Natural killer cell treated with Interleukin-12 subunit alpha and Interleukin-12 subunit beta and Interleukin-15 and Interleukin-18, amount 100 ng/mL, for 72 hours (primary cell): ENCODE measurements at regions not wholly inside any gene's neighbourhood (a gene's known extent, or its start where the extent isn't known, plus 50 kb on each side); places are given as distances from the start of the nearest gene placed in this dataset.

Experiments
- ATAC-seq, 2 donors: fragments of 150-1000 bp; cut with Tn5 transposase in 1 of 2; sonication (Bioruptor Pico), chemical (Tn5 transposase) in 1 of 2; 2 replicates each; pipeline ENCODE4 v1.10.0; 2021
- DNase-seq: peaks from one replicate; pipeline ENCODE4 v3.0.0; 2022; ENCODE audit warnings: low spot score
- H3K27ac Mint-ChIP-seq, 2 donors: 1 replicate in 1 of 2; 2 replicates in 1 of 2; pipeline ENCODE4 v1.8.0; 2022; ENCODE audit warnings: mixed read lengths in 2 of 2, mild to moderate bottlenecking in 1 of 2, moderate library complexity in 1 of 2
- H3K27me3 Mint-ChIP-seq, 2 donors: 1 replicate in 1 of 2; 2 replicates in 1 of 2; pipeline ENCODE4 v1.8.0; 2022; ENCODE audit warnings: mixed read lengths in 2 of 2
- H3K36me3 Mint-ChIP-seq: one replicate; pipeline ENCODE4 v1.8.0; 2022; ENCODE audit warnings: mixed read lengths
- H3K4me1 Mint-ChIP-seq, 2 donors: 1 replicate in 1 of 2; 2 replicates in 1 of 2; pipeline ENCODE4 v1.8.0; 2022; ENCODE audit warnings: low read depth in 2 of 2, mixed read lengths in 2 of 2, mild to moderate bottlenecking in 1 of 2
- H3K4me3 Mint-ChIP-seq: one replicate; pipeline ENCODE4 v1.8.0; 2022; ENCODE audit warnings: mixed read lengths
- H3K9me3 Mint-ChIP-seq: 2 replicates; pipeline ENCODE4 v1.8.0; 2022; ENCODE audit warnings: mixed read lengths

DNA sequence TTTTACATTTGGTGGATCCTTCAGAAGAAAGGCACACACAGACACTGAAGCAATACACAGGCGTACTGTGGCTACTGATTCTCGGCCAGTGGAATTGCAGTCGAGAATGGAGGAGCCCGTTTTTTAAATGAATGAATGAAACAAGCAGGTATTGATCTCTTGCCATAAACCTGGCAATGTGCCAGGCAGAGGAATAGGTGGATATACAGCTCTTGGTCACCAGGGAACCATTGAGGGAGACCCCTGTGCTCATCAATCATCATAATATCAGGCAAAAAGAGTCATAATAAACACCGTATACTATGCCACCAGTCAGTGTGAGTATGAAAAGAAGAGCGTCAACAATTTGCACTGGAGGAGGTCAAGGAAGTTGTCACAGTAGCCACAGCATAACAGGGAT is 140.3 kb upstream of the FOXF1 start:
- DNase-seq (peak; percentile 16), ATAC-seq (no peak)
- Mint-ChIP-seq H3K9me3 (no peaks in the 10 kb centered on the region), H3K36me3 (no peaks in the 10 kb centered on the region), H3K27ac (no peak overlapping the region), H3K4me1 (no peaks in the 10 kb centered on the region), H3K4me3 (no peak overlapping the region), H3K27me3 (peaks cover 19 to 27% of the 10 kb centered on the region in 2 donors)

DNA sequence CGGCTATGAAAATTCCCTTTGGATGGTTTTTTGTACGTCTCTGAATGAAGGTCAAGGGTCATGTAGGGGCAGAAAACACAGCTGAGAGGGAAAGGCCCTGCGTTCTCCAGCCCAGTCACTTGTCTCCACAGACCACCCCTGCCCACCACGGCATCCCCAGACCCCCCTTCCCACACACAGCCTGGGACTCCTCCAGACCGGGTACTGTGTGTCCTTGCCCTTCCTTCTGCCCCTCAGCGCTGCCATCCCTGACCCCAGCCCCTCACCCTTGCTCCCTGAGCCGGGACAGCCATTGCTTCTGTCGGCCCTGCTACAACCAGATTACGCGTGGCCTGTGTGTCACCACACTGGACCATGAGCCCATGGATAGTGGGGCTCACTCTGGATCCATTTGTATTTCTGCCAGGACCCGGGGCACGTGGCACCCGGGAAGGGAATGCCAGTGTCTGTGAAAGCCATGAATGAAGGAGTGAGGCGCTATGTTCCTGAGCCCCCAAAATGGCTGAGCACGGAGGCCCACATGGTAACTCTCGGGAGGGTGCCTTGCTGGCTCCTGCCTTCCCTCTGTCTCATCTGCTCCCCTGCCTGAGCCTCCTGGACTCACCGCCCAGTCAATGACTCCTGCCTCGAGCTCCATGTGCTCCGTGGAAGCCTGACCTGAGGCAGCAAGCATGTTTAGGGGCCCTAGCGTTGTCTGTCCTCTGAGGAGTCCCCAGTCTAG is 139.1 kb upstream of the FOXF1 start:
- Mint-ChIP-seq H3K4me3 (no peak overlapping the region), H3K9me3 (no peaks in the 10 kb centered on the region), H3K4me1 (no peaks in the 10 kb centered on the region), H3K27me3 (peaks cover 16 to 23% of the 10 kb centered on the region in 2 donors), H3K27ac (no peak overlapping the region), H3K36me3 (no peaks in the 10 kb centered on the region)
- ATAC-seq (peak in 1 of 2 donors; percentile 29), DNase-seq (peak; percentile 51)

DNA sequence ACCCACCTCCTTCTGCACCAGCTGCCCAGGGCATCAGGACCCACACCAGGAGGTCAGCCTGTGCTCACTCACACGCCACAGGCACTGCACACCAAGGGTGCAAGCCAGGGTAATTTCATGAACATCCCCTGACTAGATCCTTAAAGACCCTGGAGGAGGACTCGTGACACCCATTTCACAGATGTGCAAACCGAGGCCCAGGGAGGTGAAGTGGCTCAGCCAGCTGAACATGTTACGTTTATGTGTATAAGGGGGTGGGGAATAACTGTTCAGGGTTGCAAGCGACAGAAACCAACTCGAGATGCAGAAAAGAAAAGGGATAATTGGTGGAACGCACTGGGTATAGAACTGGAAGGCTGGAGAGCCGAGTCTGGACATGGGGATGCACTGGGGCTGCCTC is 138.1 kb upstream of the FOXF1 start:
- Mint-ChIP-seq H3K27me3 (peaks cover 11 to 21% of the 10 kb centered on the region in 2 donors), H3K36me3 (no peaks in the 10 kb centered on the region), H3K4me3 (no peak overlapping the region), H3K27ac (no peak overlapping the region), H3K4me1 (no peaks in the 10 kb centered on the region), H3K9me3 (no peaks in the 10 kb centered on the region)
- peak in 1 of 2 donors; percentile 28 for ATAC-seq
- peak; percentile 22 for DNase-seq

DNA sequence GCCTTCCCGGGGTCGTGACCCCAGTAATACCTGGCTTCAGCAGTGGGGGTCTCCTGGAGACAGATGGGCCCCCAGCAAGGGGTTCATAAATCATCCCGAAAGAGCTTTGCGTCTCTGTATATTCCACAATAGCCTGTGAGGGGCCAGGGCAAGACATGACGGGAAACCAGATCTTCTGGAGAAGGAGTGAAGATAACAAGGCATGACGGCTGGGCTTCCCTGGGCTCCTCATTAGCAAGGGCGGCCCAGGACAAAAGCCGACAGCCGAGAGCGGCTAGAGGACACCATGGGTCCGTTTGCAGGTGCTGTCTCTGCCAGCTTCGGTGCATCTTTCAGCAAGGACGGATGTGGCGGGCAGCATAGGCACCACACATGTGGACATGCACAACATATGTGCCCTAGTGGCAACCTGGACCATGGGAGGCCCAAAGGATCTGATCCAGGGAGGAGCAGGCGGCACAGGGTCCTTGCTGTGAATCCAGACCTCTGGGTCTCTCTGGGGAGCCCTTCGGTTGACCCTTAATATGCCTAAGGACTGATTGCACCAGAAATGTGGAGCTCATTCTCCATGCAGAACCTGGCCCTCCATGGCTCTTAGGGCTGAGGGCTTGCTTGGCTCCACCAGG is 136.9 kb upstream of the FOXF1 start:
- ATAC-seq, result no peak
- Mint-ChIP-seq H3K27me3 (peaks cover 4 to 19% of the 10 kb centered on the region in 2 donors), H3K9me3 (no peaks in the 10 kb centered on the region), H3K27ac (no peak overlapping the region), H3K36me3 (no peaks in the 10 kb centered on the region), H3K4me3 (no peak overlapping the region), H3K4me1 (no peaks in the 10 kb centered on the region)
- peak; percentile 49 for DNase-seq

DNA sequence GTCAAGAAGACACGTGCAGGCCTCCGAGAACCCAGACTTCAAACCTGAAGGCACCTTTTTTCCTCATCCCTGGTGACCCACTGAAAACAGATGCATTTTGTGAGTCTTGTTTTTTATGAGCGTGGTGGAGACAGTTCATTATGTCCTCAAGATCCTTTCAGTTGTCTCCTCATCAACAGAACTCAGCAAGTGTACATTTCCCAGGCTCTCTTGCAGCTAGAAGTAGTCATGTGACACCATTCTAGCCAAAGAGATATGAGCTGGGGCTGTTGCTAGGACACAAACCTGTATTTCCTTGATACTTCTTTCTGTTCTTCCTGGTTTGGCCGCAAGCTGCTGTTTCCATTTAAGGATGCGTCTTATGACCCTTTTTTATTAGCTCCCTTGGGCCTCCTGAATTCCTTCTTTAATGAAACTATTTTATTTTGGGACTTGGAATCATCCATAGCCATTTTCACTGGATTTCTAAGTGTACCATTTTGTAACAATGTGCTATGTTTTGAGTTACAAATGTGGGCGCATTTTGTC is 135.7 kb upstream of the FOXF1 start:
- Mint-ChIP-seq H3K27me3 (peaks cover 4 to 19% of the 10 kb centered on the region in 2 donors), H3K27ac (no peak overlapping the region), H3K4me3 (no peak overlapping the region), H3K36me3 (no peaks in the 10 kb centered on the region), H3K9me3 (no peaks in the 10 kb centered on the region), H3K4me1 (no peaks in the 10 kb centered on the region)
- no peak for DNase-seq
- ATAC-seq, result no peak

DNA sequence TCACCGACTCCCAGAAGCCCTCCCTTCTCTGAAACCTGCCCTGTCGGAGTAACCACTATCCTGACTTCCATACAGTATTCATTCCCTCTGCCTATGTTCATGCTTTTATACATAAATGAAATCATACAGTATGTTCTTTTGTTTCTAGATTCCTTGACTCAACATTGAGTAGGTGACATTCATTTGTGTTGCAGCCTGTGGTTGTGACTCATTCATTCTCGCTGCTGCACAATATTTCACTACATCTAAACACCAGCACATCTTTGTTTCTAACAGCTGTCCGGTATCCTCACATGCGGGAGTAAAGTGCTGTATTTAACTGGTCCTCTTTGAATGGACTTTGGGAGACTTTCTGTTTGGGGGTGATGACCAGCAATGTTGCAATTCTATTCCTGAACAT is 135.0 kb upstream of the FOXF1 start:
- H3K27ac Mint-ChIP-seq, result no peak overlapping the region
- H3K4me3 Mint-ChIP-seq, result no peak overlapping the region
- peak; percentile 12 for DNase-seq
- no peaks in the 10 kb centered on the region for H3K9me3 Mint-ChIP-seq
- no peak for ATAC-seq
- H3K27me3 Mint-ChIP-seq, result peaks cover 4 to 13% of the 10 kb centered on the region in 2 donors
- no peaks in the 10 kb centered on the region for H3K36me3 Mint-ChIP-seq
- no peaks in the 10 kb centered on the region for H3K4me1 Mint-ChIP-seq

DNA sequence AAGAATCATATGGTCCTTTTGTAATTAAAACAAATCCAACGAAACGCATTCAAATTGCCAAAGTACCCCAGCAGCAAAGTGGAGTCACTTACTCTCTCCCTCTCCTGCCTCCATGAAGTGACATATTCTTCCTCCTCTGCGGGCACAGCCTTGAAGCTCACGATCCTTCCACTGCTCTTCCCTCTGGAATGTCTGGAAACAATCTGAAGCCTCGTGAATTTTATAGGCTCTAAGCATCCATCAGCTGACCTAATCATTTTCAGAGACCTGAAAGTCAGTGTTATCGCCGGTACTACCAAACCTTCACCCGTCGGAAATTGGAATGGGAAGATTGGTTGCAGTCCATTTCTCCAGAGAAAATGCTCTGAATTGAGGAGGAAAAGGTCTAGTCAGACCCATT is 134.5 kb upstream of the FOXF1 start:
- DNase-seq (no peak), ATAC-seq (no peak)
- Mint-ChIP-seq H3K9me3 (no peaks in the 10 kb centered on the region), H3K4me3 (no peak overlapping the region), H3K27ac (no peak overlapping the region), H3K27me3 (peaks cover 4 to 13% of the 10 kb centered on the region in 2 donors), H3K36me3 (no peaks in the 10 kb centered on the region), H3K4me1 (no peaks in the 10 kb centered on the region)

DNA sequence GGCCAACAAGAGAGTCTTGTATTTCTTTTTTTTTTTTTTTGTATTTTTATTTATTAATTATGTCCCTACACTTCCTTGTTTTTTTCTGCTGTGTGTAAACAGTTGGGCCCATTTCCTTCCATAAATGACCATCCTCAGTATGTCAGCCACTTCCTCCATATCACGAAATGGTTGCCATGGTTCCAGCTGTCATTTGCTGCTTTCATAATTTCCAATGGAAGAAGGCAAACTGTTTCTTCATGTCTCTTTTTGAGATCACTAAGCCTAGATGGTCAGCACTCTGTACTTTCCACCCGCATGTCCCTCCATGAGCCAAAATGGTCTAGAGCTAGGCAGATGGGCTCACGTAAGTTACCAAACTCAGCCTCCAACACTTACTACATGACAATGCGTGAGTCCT is 133.5 kb upstream of the FOXF1 start:
- no peak for DNase-seq
- no peaks in the 10 kb centered on the region for H3K36me3 Mint-ChIP-seq
- H3K4me3 Mint-ChIP-seq, result no peak overlapping the region
- H3K27ac Mint-ChIP-seq, result no peak overlapping the region
- no peak for ATAC-seq
- H3K4me1 Mint-ChIP-seq, result no peaks in the 10 kb centered on the region
- no peaks in the 10 kb centered on the region for H3K9me3 Mint-ChIP-seq
- H3K27me3 Mint-ChIP-seq, result peaks cover 12 to 14% of the 10 kb centered on the region in 2 donors

DNA sequence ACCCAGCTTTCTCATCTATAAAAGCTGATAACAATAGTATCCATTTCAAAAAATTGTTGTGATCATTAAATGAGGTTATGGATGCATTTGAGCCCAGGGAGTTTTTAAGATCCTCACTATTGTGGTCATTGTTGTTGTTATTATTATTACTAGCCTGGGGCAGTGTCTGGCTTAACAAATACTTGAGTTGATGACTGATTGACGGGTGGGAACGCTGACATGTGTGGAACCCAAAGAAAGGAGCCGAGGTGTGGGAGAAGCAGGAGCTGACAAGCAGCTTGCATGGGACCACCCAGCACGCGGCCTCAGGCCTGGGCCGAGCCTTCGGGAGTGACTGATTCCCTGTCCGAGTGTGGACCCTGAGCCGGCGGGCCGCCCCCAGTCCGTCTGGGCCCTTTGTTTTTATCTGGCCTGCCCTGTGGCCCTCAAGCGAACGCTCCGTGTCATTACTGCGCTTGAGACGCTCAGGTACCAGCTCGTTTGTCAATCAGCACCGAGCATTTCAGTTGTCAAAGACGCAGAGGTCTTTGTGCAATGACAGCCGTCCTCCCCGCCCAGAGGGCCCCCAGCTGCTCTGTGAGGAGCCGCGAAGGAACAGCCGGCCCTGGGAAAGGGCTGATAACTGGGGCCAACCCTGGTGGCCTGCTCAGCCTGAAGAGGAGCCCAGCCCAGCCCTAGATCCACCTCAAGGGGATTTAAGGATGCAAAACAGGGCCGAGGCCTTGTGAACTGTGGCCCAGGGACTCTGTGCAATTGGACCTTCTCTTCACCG is 132.9 kb upstream of the FOXF1 start:
- Mint-ChIP-seq H3K27ac (no peak overlapping the region), H3K36me3 (no peaks in the 10 kb centered on the region), H3K4me1 (no peaks in the 10 kb centered on the region), H3K9me3 (no peaks in the 10 kb centered on the region), H3K27me3 (peaks cover 12 to 14% of the 10 kb centered on the region in 2 donors), H3K4me3 (no peak overlapping the region)
- DNase-seq (peak; percentile 61), ATAC-seq (no peak)

DNA sequence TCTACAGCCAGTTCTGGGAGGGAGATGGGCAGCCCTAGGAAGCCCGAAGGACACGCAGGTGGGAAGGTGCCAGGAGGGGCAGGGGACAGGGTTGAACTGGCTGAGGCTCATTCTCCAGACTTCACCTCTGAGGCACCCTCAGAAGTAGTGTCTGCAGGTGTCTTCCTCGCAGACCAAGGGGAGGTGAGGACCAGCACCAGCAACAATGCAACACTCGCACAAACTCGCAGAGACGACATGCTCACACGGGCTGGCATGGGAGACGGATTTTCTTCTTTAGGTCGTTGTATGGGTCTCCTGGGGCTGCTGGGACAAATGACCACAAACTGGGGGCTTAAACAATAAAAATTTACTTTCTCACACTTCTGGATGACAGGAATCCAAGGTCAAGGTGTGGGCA is 132.2 kb upstream of the FOXF1 start:
- ATAC-seq (no peak), DNase-seq (no peak)
- Mint-ChIP-seq H3K36me3 (no peaks in the 10 kb centered on the region), H3K4me3 (no peak overlapping the region), H3K4me1 (no peaks in the 10 kb centered on the region), H3K27me3 (peaks cover 15 to 17% of the 10 kb centered on the region in 2 donors), H3K9me3 (no peaks in the 10 kb centered on the region), H3K27ac (no peak overlapping the region)

DNA sequence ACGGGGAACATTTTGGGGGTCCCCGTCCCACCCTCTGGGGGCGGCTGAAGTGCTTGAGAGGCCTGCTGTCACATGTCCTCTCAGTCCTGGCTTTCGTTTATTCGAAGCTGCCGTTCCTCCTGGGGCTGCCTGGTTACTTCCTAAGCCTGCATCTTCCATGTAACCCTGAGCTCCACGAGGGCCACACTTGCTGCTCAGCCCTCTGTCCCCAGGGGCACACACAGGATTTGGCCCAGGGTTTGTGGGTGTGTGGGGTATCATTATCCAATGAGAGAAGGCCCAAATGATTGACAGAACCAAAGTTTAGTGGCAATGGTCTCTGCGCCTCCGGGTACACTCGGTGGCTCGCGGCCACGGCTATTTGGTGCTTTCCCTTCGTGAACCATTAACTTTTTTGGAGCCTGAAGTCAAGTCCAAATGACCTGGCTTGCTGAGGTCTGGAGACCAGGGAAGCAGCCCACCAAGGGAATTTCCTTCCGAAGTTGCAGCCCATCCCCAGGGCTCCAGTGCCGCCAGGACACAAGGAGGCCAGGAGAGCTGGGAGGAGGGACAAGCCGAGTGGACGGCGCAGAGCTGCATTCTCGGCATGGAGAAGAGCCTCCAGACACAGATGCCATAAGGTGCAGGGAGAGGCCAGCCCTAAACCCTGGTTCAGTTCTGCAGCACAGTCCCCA is 131.4 kb upstream of the FOXF1 start:
- no peak overlapping the region for H3K4me3 Mint-ChIP-seq
- DNase-seq, result peak; percentile 46
- ATAC-seq, result no peak
- no peak overlapping the region for H3K27ac Mint-ChIP-seq
- H3K9me3 Mint-ChIP-seq, result no peaks in the 10 kb centered on the region
- peaks cover 20 to 22% of the 10 kb centered on the region in 2 donors for H3K27me3 Mint-ChIP-seq
- H3K4me1 Mint-ChIP-seq, result no peaks in the 10 kb centered on the region
- no peaks in the 10 kb centered on the region for H3K36me3 Mint-ChIP-seq

DNA sequence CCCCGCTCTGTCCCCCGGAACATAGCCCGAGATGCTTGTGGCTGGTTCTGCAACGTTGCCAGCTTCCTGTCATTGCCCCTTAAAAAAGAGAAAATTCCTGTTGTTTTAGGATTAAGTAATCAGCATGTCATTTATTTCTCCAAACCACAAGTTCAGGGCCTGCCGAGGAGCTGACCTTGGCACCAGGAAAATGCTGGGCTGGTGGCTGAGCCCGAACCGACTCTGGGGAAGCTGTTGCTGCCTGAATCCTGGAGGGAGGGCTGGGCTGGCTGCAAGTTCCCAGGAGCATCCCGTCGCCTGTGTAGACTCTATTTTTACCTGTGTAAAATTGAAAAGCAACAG is 130.9 kb upstream of the FOXF1 start:
- Mint-ChIP-seq H3K27ac (no peak overlapping the region), H3K4me3 (no peak overlapping the region), H3K9me3 (no peaks in the 10 kb centered on the region), H3K27me3 (peaks cover 21 to 22% of the 10 kb centered on the region in 2 donors), H3K4me1 (no peaks in the 10 kb centered on the region), H3K36me3 (no peaks in the 10 kb centered on the region)
- no peak for ATAC-seq
- peak; percentile 20 for DNase-seq

DNA sequence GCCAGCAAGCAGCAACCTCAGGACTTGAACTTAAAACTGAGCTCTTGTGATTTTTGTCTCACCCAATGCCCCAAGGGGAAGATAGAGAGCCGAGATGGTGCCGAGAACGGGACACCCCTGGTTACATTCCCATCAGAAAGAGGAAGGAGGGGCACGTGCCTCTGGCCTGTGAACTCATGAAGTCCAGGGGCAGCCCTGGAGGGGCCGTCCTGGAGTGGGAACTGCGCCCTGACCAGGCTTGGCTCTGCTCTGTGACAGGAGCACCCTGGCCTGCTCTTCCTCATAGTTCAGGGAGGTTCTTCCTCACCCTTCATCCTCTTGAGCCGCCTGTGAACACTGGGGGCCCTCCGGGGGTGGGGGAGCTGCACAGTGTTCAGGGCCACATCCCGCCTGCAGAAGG is 130.3 kb upstream of the FOXF1 start:
- H3K4me1 Mint-ChIP-seq, result no peaks in the 10 kb centered on the region
- ATAC-seq (no peak), DNase-seq (no peak)
- H3K9me3 Mint-ChIP-seq, result no peaks in the 10 kb centered on the region
- H3K4me3 Mint-ChIP-seq, result no peak overlapping the region
- H3K27ac Mint-ChIP-seq, result no peak overlapping the region
- peaks cover 21 to 22% of the 10 kb centered on the region in 2 donors for H3K27me3 Mint-ChIP-seq
- H3K36me3 Mint-ChIP-seq, result no peaks in the 10 kb centered on the region
